Activated B cell treated with CpG ODN at 0.5 μM for 24 hours (primary cell): ENCODE measurements at regions not wholly inside any gene's neighbourhood (a gene's known extent, or its start where the extent isn't known, plus 50 kb on each side); places are given as distances from the start of the nearest gene placed in this dataset.

Source experiments
- ATAC-seq: fragments of 200-7000 bp; cut with Tn5 transposase; one replicate; pipeline ENCODE4 v1.10.0; 2021; ENCODE audit warnings: low read depth, mild to moderate bottlenecking, moderate library complexity
- CTCF ChIA-PET: fragments of 350-600 bp; sonication (Branson Sonifier 250); formaldehyde crosslinking; loops from one replicate; lab custom pipeline; 2021; ENCODE audit warnings: antibody characterized with exemption; lab: Charles Lee
- POLR2A ChIA-PET: fragments of 350-600 bp; sonication (Branson Sonifier 250); formaldehyde crosslinking; loops from one replicate; lab custom pipeline; 2021; ENCODE audit warnings: antibody characterized with exemption; lab: Charles Lee
- DNase-seq: peaks from one replicate; pipeline ENCODE4 v3.0.0; 2022
- H3K27ac Mint-ChIP-seq: one replicate; pipeline ENCODE4 v1.8.0; 2020; ENCODE audit warnings: mixed read lengths
- H3K27me3 Mint-ChIP-seq: one replicate; pipeline ENCODE4 v1.8.0; 2021; ENCODE audit warnings: mixed read lengths
- H3K36me3 Mint-ChIP-seq: one replicate; pipeline ENCODE4 v1.8.0; 2021; ENCODE audit warnings: low read depth, mixed read lengths
- H3K4me1 Mint-ChIP-seq: one replicate; pipeline ENCODE4 v1.8.0; 2021; ENCODE audit warnings: mixed read lengths
- H3K4me3 Mint-ChIP-seq: one replicate; pipeline ENCODE4 v1.8.0; 2020; ENCODE audit warnings: mild to moderate bottlenecking, mixed read lengths
- H3K9me3 Mint-ChIP-seq: one replicate; pipeline ENCODE4 v1.8.0; 2020; ENCODE audit warnings: mixed read lengths
- CTCF ChIP-seq: fragments of 200-600 bp; IDR thresholded peaks from one replicate; pipeline ENCODE4 v1.8.0; 2022; ENCODE audit warnings: antibody characterized with exemption, mild to moderate bottlenecking
- intact Hi-C: fragments of 100-400 bp; cut with micrococcal nuclease; formaldehyde crosslinking; loops from one replicate; pipeline ENCODE4 v1.15.1; 2024

GRCh38 chrX:129249563-129249962 lies 273.7 kb downstream of the SMARCA1 start:
- POLR2A ChIA-PET: no interaction called here
- intact Hi-C loops: no loop called here
- H3K27ac Mint-ChIP-seq: no peak overlapping the region
- no peaks in the 10 kb centered on the region for H3K9me3 Mint-ChIP-seq
- H3K4me1 Mint-ChIP-seq: no peaks in the 10 kb centered on the region
- H3K27me3 Mint-ChIP-seq: no peaks in the 10 kb centered on the region
- no peaks in the 10 kb centered on the region for H3K36me3 Mint-ChIP-seq
- CTCF ChIA-PET: no interaction called here
- H3K4me3 Mint-ChIP-seq: no peak overlapping the region
- DNase-seq (no peak), ATAC-seq (no peak)
- no peak for TF ChIP-seq CTCF

GRCh38 chrX:129247642-129248041 lies 275.6 kb downstream of the SMARCA1 start:
- POLR2A ChIA-PET: no interaction called here
- Mint-ChIP-seq H3K36me3 (no peaks in the 10 kb centered on the region), H3K9me3 (peaks cover 2% of the 10 kb centered on the region), H3K27ac (no peak overlapping the region), H3K4me3 (no peak overlapping the region), H3K27me3 (no peaks in the 10 kb centered on the region), H3K4me1 (no peaks in the 10 kb centered on the region)
- TF ChIP-seq CTCF: no peak
- CTCF ChIA-PET: no interaction called here
- intact Hi-C loops: no loop called here
- no peak for DNase-seq
- no peak for ATAC-seq

- DNase-seq: no peak
- POLR2A ChIA-PET: no interaction called here
- Mint-ChIP-seq H3K27me3 (no peaks in the 10 kb centered on the region), H3K9me3 (peaks cover 2% of the 10 kb centered on the region), H3K4me1 (no peaks in the 10 kb centered on the region), H3K27ac (no peak overlapping the region), H3K36me3 (no peaks in the 10 kb centered on the region), H3K4me3 (no peak overlapping the region)
- intact Hi-C loops: no loop called here
- CTCF ChIA-PET: no interaction called here
- no peak for ATAC-seq
- TF ChIP-seq CTCF: no peak
Measured at GRCh38 chrX:129239371-129239770, 283.9 kb downstream of the SMARCA1 start.

- intact Hi-C loops: no loop called here
- H3K36me3 Mint-ChIP-seq: no peaks in the 10 kb centered on the region
- no peak overlapping the region for H3K27ac Mint-ChIP-seq
- H3K4me1 Mint-ChIP-seq: no peaks in the 10 kb centered on the region
- CTCF ChIA-PET: no interaction called here
- no peak for TF ChIP-seq CTCF
- no peaks in the 10 kb centered on the region for H3K27me3 Mint-ChIP-seq
- POLR2A ChIA-PET: no interaction called here
- ATAC-seq (no peak), DNase-seq (no peak)
- H3K4me3 Mint-ChIP-seq: no peak overlapping the region
- no peaks in the 10 kb centered on the region for H3K9me3 Mint-ChIP-seq
Measured at GRCh38 chrX:129238011-129238410, 285.3 kb downstream of the SMARCA1 start.

GRCh38 chrX:129235903-129236302 lies 287.4 kb downstream of the SMARCA1 start:
- POLR2A ChIA-PET: no interaction called here
- no peaks in the 10 kb centered on the region for H3K36me3 Mint-ChIP-seq
- H3K27me3 Mint-ChIP-seq: no peaks in the 10 kb centered on the region
- CTCF ChIA-PET: no interaction called here
- H3K4me3 Mint-ChIP-seq: no peak overlapping the region
- H3K4me1 Mint-ChIP-seq: no peaks in the 10 kb centered on the region
- intact Hi-C loops: no loop called here
- ATAC-seq: no peak
- DNase-seq: no peak
- H3K27ac Mint-ChIP-seq: no peak overlapping the region
- TF ChIP-seq CTCF: no peak
- no peaks in the 10 kb centered on the region for H3K9me3 Mint-ChIP-seq
